ENCODE measurements at regions not wholly inside any gene's neighbourhood (a gene's known extent, or its start where the extent isn't known, plus 50 kb on each side); places are given as distances from the start of the nearest gene placed in this dataset.

- TF ChIP-seq YY1 (IDR thresholded peaks at IDR 0.05; ENCODE audit: insufficient read depth, insufficient read length): no peak
- no peak for TF ChIP-seq SUZ12 (IDR thresholded peaks at IDR 0.05; ENCODE audit: extremely low read depth, insufficient read depth, insufficient read length)
- TF ChIP-seq ZNF274 (IDR thresholded peaks at IDR 0.05; ENCODE audit: low read depth, low read length): no peak
These were observed 949.7 kb upstream of the EEF2KMT start for GRCh38 chr16:6047325-6047724.
